ENCODE measurements at regions not wholly inside any gene's neighbourhood (a gene's known extent, or its start where the extent isn't known, plus 50 kb on each side); places are given as distances from the start of the nearest gene placed in this dataset.

GRCh38 chr5:28104080-28104479, 1065.7 kb upstream of the CDH9 start:
- no peak for TF ChIP-seq CTCF (IDR thresholded peaks at IDR 0.05)
- no peak for TF ChIP-seq POLR2A (IDR thresholded peaks at IDR 0.05)

Data from body of pancreas (tissue), 4 donors.